HEK293 (cell line): ENCODE measurements at regions not wholly inside any gene's neighbourhood (a gene's known extent, or its start where the extent isn't known, plus 50 kb on each side); places are given as distances from the start of the nearest gene placed in this dataset.

ENCODE experiments used
- ELK4 ChIP-seq: IDR thresholded peaks from 2 replicates; pipeline ENCODE4 v1.6.1; 2011; ENCODE audit warnings: mild to moderate bottlenecking, low read depth, low read length, borderline replicate concordance
- ZNF175 ChIP-seq: fragments of 450-650 bp; formaldehyde crosslinking; IDR thresholded peaks from 2 replicates; pipeline ENCODE4 v1.5.1; 2016; ENCODE audit warnings: missing biosample characterization, missing genetic modification characterization
- ZNF324 ChIP-seq: fragments of 450-650 bp; formaldehyde crosslinking; IDR thresholded peaks from 2 replicates; pipeline ENCODE4 v1.5.1; 2016; ENCODE audit warnings: missing biosample characterization, missing genetic modification characterization
- ZNF623 ChIP-seq: fragments of 450-650 bp; formaldehyde crosslinking; IDR thresholded peaks from 2 replicates; pipeline ENCODE4 v1.5.1; 2016; ENCODE audit warnings: missing biosample characterization, missing genetic modification characterization
- ZNF843 ChIP-seq: fragments of 450-650 bp; formaldehyde crosslinking; IDR thresholded peaks from 2 replicates; pipeline ENCODE4 v1.5.1; 2016; ENCODE audit warnings: missing biosample characterization, missing genetic modification characterization
- TF ChIP-seq, protein P1 (sequence below): fragments of 450-650 bp; formaldehyde crosslinking; IDR thresholded peaks from 2 replicates; pipeline ENCODE4 v1.5.1; 2016; ENCODE audit warnings: missing biosample characterization, missing genetic modification characterization

- TF ChIP-seq ZNF623 (tag by site-specific recombination) = no peak
- TF ChIP-seq, protein P1, sequence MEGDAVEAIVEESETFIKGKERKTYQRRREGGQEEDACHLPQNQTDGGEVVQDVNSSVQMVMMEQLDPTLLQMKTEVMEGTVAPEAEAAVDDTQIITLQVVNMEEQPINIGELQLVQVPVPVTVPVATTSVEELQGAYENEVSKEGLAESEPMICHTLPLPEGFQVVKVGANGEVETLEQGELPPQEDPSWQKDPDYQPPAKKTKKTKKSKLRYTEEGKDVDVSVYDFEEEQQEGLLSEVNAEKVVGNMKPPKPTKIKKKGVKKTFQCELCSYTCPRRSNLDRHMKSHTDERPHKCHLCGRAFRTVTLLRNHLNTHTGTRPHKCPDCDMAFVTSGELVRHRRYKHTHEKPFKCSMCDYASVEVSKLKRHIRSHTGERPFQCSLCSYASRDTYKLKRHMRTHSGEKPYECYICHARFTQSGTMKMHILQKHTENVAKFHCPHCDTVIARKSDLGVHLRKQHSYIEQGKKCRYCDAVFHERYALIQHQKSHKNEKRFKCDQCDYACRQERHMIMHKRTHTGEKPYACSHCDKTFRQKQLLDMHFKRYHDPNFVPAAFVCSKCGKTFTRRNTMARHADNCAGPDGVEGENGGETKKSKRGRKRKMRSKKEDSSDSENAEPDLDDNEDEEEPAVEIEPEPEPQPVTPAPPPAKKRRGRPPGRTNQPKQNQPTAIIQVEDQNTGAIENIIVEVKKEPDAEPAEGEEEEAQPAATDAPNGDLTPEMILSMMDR (tag by site-specific recombination) = no peak
- TF ChIP-seq ZNF843 (tag by site-specific recombination) = no peak
- TF ChIP-seq ELK4 = no peak
- TF ChIP-seq ZNF324 (tag by site-specific recombination) = no peak
- no peak for TF ChIP-seq ZNF175 (tag by site-specific recombination)
Observed at GRCh38 chr10:91012502-91012901, 91.6 kb upstream of the ANKRD1 start.
